KMS-11 (cell line): ENCODE measurements at regions not wholly inside any gene's neighbourhood (a gene's known extent, or its start where the extent isn't known, plus 50 kb on each side); places are given as distances from the start of the nearest gene placed in this dataset.

Source experiments
- H2AFZ ChIP-seq: fragments of 200-600 bp; sonication (generic); 2 replicates; pipeline ENCODE4 v1.6.1; 2016; ENCODE audit warnings: antibody characterized with exemption, mixed run types, low read depth
- H3K27ac ChIP-seq: fragments of 200-600 bp; sonication (generic); 2 replicates; pipeline ENCODE4 v1.6.1; 2016; ENCODE audit warnings: mild to moderate bottlenecking, mixed run types
- H3K27me3 ChIP-seq: fragments of 200-600 bp; sonication (generic); 2 replicates; pipeline ENCODE4 v1.6.1; 2017; ENCODE audit warnings: mild to moderate bottlenecking, low read depth, mixed run types, moderate library complexity; ENCODE audit not compliant: insufficient read depth
- H3K36me3 ChIP-seq: fragments of 200-600 bp; sonication (generic); 2 replicates; pipeline ENCODE4 v1.6.1; 2017; ENCODE audit warnings: mild to moderate bottlenecking, mixed run types; ENCODE audit not compliant: insufficient read depth
- H3K4me1 ChIP-seq: fragments of 200-600 bp; sonication (generic); 2 replicates; pipeline ENCODE4 v1.6.1; 2016; ENCODE audit warnings: mild to moderate bottlenecking, low read depth, mixed run types; ENCODE audit not compliant: poor library complexity, severe bottlenecking
- H3K4me2 ChIP-seq: fragments of 200-600 bp; sonication (generic); 2 replicates; pipeline ENCODE4 v1.7.0; 2016; ENCODE audit warnings: mild to moderate bottlenecking, mixed run types
- H3K4me3 ChIP-seq: fragments of 200-600 bp; sonication (generic); IDR thresholded peaks from 2 replicates; pipeline ENCODE4 v1.6.1; 2017; ENCODE audit warnings: low read depth, low read length, mixed read lengths; ENCODE audit not compliant: insufficient read depth
- H3K79me2 ChIP-seq: fragments of 200-600 bp; sonication (generic); 2 replicates; pipeline ENCODE4 v1.6.1; 2016; ENCODE audit warnings: low read depth, mixed run types; ENCODE audit not compliant: insufficient read depth
- H3K9ac ChIP-seq: fragments of 200-600 bp; sonication (generic); 2 replicates; pipeline ENCODE4 v1.6.1; 2016; ENCODE audit warnings: mild to moderate bottlenecking, mixed run types
- H4K20me1 ChIP-seq: fragments of 200-600 bp; sonication (generic); 2 replicates; pipeline ENCODE4 v1.6.1; 2016; ENCODE audit warnings: mild to moderate bottlenecking, mixed run types; ENCODE audit not compliant: insufficient read depth
- CTCF ChIP-seq: fragments of 200-600 bp; sonication (generic); conservative IDR thresholded peaks from 2 replicates; pipeline ENCODE4 v1.6.1; 2017; ENCODE audit warnings: low read depth, mild to moderate bottlenecking, antibody characterized with exemption, low read length, moderate library complexity, mixed read lengths

- no peak overlapping the region for H3K4me2 ChIP-seq
Measured at GRCh38 chr3:193840111-193840641, 247.2 kb downstream of the OPA1 start.

GRCh38 chr3:193841581-193841980 is 248.6 kb downstream of the OPA1 start:
- Histone ChIP-seq H3K79me2 (no peaks in the 10 kb centered on the region), H3K9ac (no peak overlapping the region), H3K4me2 (no peak overlapping the region), H3K4me1 (no peaks in the 10 kb centered on the region), H3K4me3 (no peak overlapping the region), H3K27me3 (no peaks in the 10 kb centered on the region), H4K20me1 (no peaks in the 10 kb centered on the region), H2AFZ (no peak overlapping the region), H3K27ac (no peak overlapping the region), H3K36me3 (no peaks in the 10 kb centered on the region)
- TF ChIP-seq CTCF: no peak

More at GRCh38 chr3:193840111-193840641, 247.2 kb downstream of the OPA1 start:
- Histone ChIP-seq H3K9ac (no peak overlapping the region), H3K79me2 (no peaks in the 10 kb centered on the region), H3K4me1 (no peaks in the 10 kb centered on the region), H3K27ac (no peak overlapping the region), H3K27me3 (no peaks in the 10 kb centered on the region), H3K4me3 (no peak overlapping the region), H4K20me1 (no peaks in the 10 kb centered on the region), H2AFZ (no peak overlapping the region), H3K36me3 (no peaks in the 10 kb centered on the region)
- no peak for TF ChIP-seq CTCF

- no peaks in the 10 kb centered on the region for H3K79me2 ChIP-seq
- no peaks in the 10 kb centered on the region for H3K27me3 ChIP-seq
- TF ChIP-seq CTCF: no peak
- no peak overlapping the region for H3K4me3 ChIP-seq
- no peak overlapping the region for H3K9ac ChIP-seq
- no peak overlapping the region for H3K27ac ChIP-seq
- no peaks in the 10 kb centered on the region for H4K20me1 ChIP-seq
- no peak overlapping the region for H2AFZ ChIP-seq
- H3K36me3 ChIP-seq: no peaks in the 10 kb centered on the region
- H3K4me1 ChIP-seq: no peaks in the 10 kb centered on the region
- H3K4me2 ChIP-seq: no peak overlapping the region
Measured at GRCh38 chr3:193842029-193842798, 249.2 kb downstream of the OPA1 start.

- Histone ChIP-seq H3K4me3 (no peak overlapping the region), H3K27ac (no peak overlapping the region), H4K20me1 (no peaks in the 10 kb centered on the region), H3K4me2 (no peak overlapping the region), H2AFZ (no peak overlapping the region), H3K9ac (no peak overlapping the region), H3K4me1 (no peaks in the 10 kb centered on the region), H3K79me2 (no peaks in the 10 kb centered on the region), H3K27me3 (no peaks in the 10 kb centered on the region), H3K36me3 (no peaks in the 10 kb centered on the region)
- no peak for TF ChIP-seq CTCF
Measured at GRCh38 chr3:193842832-193843473, 249.9 kb downstream of the OPA1 start.
